ENCODE measurements at regions not wholly inside any gene's neighbourhood (a gene's known extent, or its start where the extent isn't known, plus 50 kb on each side); places are given as distances from the start of the nearest gene placed in this dataset.

- ChIA-PET POLR2A (no interaction called here), CTCF (interaction anchor here (0.7 to 11.1 kb wide), 8 partner anchors 9 to 852 kb away, joined by 3 to 71 read pairs (median 4); partner anchors contain the start of gene GPHN)
- no peaks in the 10 kb centered on the region for H3K36me3 ChIP-seq (ENCODE audit: control insufficient read depth in 4 of 4, insufficient read depth in 4 of 4, low read length in 3 of 4)
- no peaks in the 10 kb centered on the region for H3K27me3 ChIP-seq (replicated peaks in 2 of 5; ENCODE audit: control insufficient read depth in 4 of 5, insufficient read depth in 5 of 5, low read length in 4 of 5)
- H3K9me3 ChIP-seq (ENCODE audit: control extremely low read depth in 1 of 5, control insufficient read depth in 4 of 5, insufficient read depth in 2 of 5, low read depth in 1 of 5, low read length in 4 of 5), result peaks cover 0 to 3% (median 0%) of the 10 kb centered on the region in 5 experiments
- H3K27ac ChIP-seq (ENCODE audit: insufficient read depth in 1 of 2, low read depth in 1 of 2, low read length in 2 of 2, poor library complexity in 1 of 2, severe bottlenecking in 2 of 2), result no peak overlapping the region
- no peak for DNase-seq
- 95% methylated on average over 3 of the region's 3 CpGs for WGBS (ENCODE audit: insufficient coverage)
- no peak overlapping the region for H3K4me3 ChIP-seq (ENCODE audit: control insufficient read depth in 1 of 7, extremely low read depth in 1 of 7, insufficient read depth in 4 of 7, low read depth in 2 of 7, low read length in 6 of 7)
- peaks cover 0 to 7% (median 3%) of the 10 kb centered on the region in 4 experiments for H3K4me1 ChIP-seq (ENCODE audit: control extremely low read depth in 1 of 4, control insufficient read depth in 4 of 4, insufficient read depth in 4 of 4, low read length in 3 of 4)
These were observed 82.1 kb upstream of the CCDC196 start for GRCh38 chr14:66404051-66404545.

GRCh38 chr14:66405158-66405557 lies 81.0 kb upstream of the CCDC196 start:
- POLR2A ChIA-PET, result no interaction called here
- Histone ChIP-seq H3K4me3 (ENCODE audit: control insufficient read depth in 1 of 7, extremely low read depth in 1 of 7, insufficient read depth in 4 of 7, low read depth in 2 of 7, low read length in 6 of 7) (no peak overlapping the region), H3K27ac (ENCODE audit: insufficient read depth in 1 of 2, low read depth in 1 of 2, low read length in 2 of 2, poor library complexity in 1 of 2, severe bottlenecking in 2 of 2) (no peak overlapping the region), H3K4me1 (ENCODE audit: control extremely low read depth in 1 of 4, control insufficient read depth in 4 of 4, insufficient read depth in 4 of 4, low read length in 3 of 4) (peaks cover 0 to 7% (median 3%) of the 10 kb centered on the region in 4 experiments), H3K36me3 (ENCODE audit: control insufficient read depth in 4 of 4, insufficient read depth in 4 of 4, low read length in 3 of 4) (no peaks in the 10 kb centered on the region), H3K27me3 (replicated peaks in 2 of 5; ENCODE audit: control insufficient read depth in 4 of 5, insufficient read depth in 5 of 5, low read length in 4 of 5) (no peaks in the 10 kb centered on the region), H3K9me3 (ENCODE audit: control extremely low read depth in 1 of 5, control insufficient read depth in 4 of 5, insufficient read depth in 2 of 5, low read depth in 1 of 5, low read length in 4 of 5) (peaks cover 0 to 3% (median 0%) of the 10 kb centered on the region in 5 experiments)
- CTCF ChIA-PET, result interaction anchor here (2.6 to 11.1 kb wide), 2 partner anchors 10 to 48 kb away, joined by 12 to 71 read pairs; no protein-coding TSS in a partner anchor
- peak; percentile 7 to 61 (median 50) for DNase-seq
- WGBS (ENCODE audit: insufficient coverage), result 100% methylated on average over 1 of the region's 1 CpG

GRCh38 chr14:66413901-66414300 lies 72.3 kb upstream of the CCDC196 start:
- ChIA-PET CTCF (interaction anchor here (0.8 to 1.1 kb wide), 2 partner anchors 11 to 19 kb away, joined by 3 to 4 read pairs; no protein-coding TSS in a partner anchor), POLR2A (no interaction called here)

GRCh38 chr14:66414511-66414910 lies 71.7 kb upstream of the CCDC196 start:
- H3K27me3 ChIP-seq (replicated peaks in 2 of 5; ENCODE audit: control insufficient read depth in 4 of 5, insufficient read depth in 5 of 5, low read length in 4 of 5), result no peaks in the 10 kb centered on the region
- H3K4me1 ChIP-seq (ENCODE audit: control extremely low read depth in 1 of 4, control insufficient read depth in 4 of 4, insufficient read depth in 4 of 4, low read length in 3 of 4), result no peaks in the 10 kb centered on the region
- peaks cover 0 to 8% (median 0%) of the 10 kb centered on the region in 5 experiments for H3K9me3 ChIP-seq (ENCODE audit: control extremely low read depth in 1 of 5, control insufficient read depth in 4 of 5, insufficient read depth in 2 of 5, low read depth in 1 of 5, low read length in 4 of 5)
- H3K36me3 ChIP-seq (ENCODE audit: control insufficient read depth in 4 of 4, insufficient read depth in 4 of 4, low read length in 3 of 4), result peaks cover 0 to 2% (median 0%) of the 10 kb centered on the region in 4 experiments
- no peak overlapping the region for H3K27ac ChIP-seq (ENCODE audit: insufficient read depth in 1 of 2, low read depth in 1 of 2, low read length in 2 of 2, poor library complexity in 1 of 2, severe bottlenecking in 2 of 2)
- no peak for DNase-seq
- ChIA-PET POLR2A (no interaction called here), CTCF (interaction anchor here (0.8 to 1.1 kb wide), 2 partner anchors 11 to 19 kb away, joined by 3 to 4 read pairs; no protein-coding TSS in a partner anchor)
- H3K4me3 ChIP-seq (ENCODE audit: control insufficient read depth in 1 of 7, extremely low read depth in 1 of 7, insufficient read depth in 4 of 7, low read depth in 2 of 7, low read length in 6 of 7), result no peak overlapping the region
- WGBS (ENCODE audit: insufficient coverage), result no CpG with 5 or more reads among the region's 1 CpG

More at GRCh38 chr14:66413901-66414300, 72.3 kb upstream of the CCDC196 start:
- Histone ChIP-seq H3K9me3 (ENCODE audit: control extremely low read depth in 1 of 5, control insufficient read depth in 4 of 5, insufficient read depth in 2 of 5, low read depth in 1 of 5, low read length in 4 of 5) (peaks cover 0 to 10% (median 0%) of the 10 kb centered on the region in 5 experiments), H3K4me3 (ENCODE audit: control insufficient read depth in 1 of 7, extremely low read depth in 1 of 7, insufficient read depth in 4 of 7, low read depth in 2 of 7, low read length in 6 of 7) (no peak overlapping the region), H3K27me3 (replicated peaks in 2 of 5; ENCODE audit: control insufficient read depth in 4 of 5, insufficient read depth in 5 of 5, low read length in 4 of 5) (no peaks in the 10 kb centered on the region), H3K4me1 (ENCODE audit: control extremely low read depth in 1 of 4, control insufficient read depth in 4 of 4, insufficient read depth in 4 of 4, low read length in 3 of 4) (no peaks in the 10 kb centered on the region), H3K36me3 (ENCODE audit: control insufficient read depth in 4 of 4, insufficient read depth in 4 of 4, low read length in 3 of 4) (peaks cover 0 to 2% (median 0%) of the 10 kb centered on the region in 4 experiments), H3K27ac (ENCODE audit: insufficient read depth in 1 of 2, low read depth in 1 of 2, low read length in 2 of 2, poor library complexity in 1 of 2, severe bottlenecking in 2 of 2) (no peak overlapping the region)
- no peak for DNase-seq

GRCh38 chr14:66420251-66421006 lies 65.7 kb upstream of the CCDC196 start:
- WGBS (ENCODE audit: insufficient coverage), result 100% methylated on average over 1 of the region's 2 CpGs

GRCh38 chr14:66421990-66422946 lies 63.9 kb upstream of the CCDC196 start:
- ChIA-PET CTCF (no interaction called here), POLR2A (no interaction called here)
- Histone ChIP-seq H3K27ac (ENCODE audit: insufficient read depth in 1 of 2, low read depth in 1 of 2, low read length in 2 of 2, poor library complexity in 1 of 2, severe bottlenecking in 2 of 2) (no peak overlapping the region), H3K9me3 (ENCODE audit: control extremely low read depth in 1 of 5, control insufficient read depth in 4 of 5, insufficient read depth in 2 of 5, low read depth in 1 of 5, low read length in 4 of 5) (no peaks in the 10 kb centered on the region), H3K36me3 (ENCODE audit: control insufficient read depth in 4 of 4, insufficient read depth in 4 of 4, low read length in 3 of 4) (no peaks in the 10 kb centered on the region), H3K4me3 (ENCODE audit: control insufficient read depth in 1 of 7, extremely low read depth in 1 of 7, insufficient read depth in 4 of 7, low read depth in 2 of 7, low read length in 6 of 7) (no peak overlapping the region), H3K4me1 (ENCODE audit: control extremely low read depth in 1 of 4, control insufficient read depth in 4 of 4, insufficient read depth in 4 of 4, low read length in 3 of 4) (no peaks in the 10 kb centered on the region), H3K27me3 (replicated peaks in 2 of 5; ENCODE audit: control insufficient read depth in 4 of 5, insufficient read depth in 5 of 5, low read length in 4 of 5) (no peaks in the 10 kb centered on the region)
- 93% methylated on average over 5 of the region's 6 CpGs for WGBS (ENCODE audit: insufficient coverage)
- DNase-seq, result no peak

More at GRCh38 chr14:66420251-66421006, 65.7 kb upstream of the CCDC196 start:
- DNase-seq, result no peak
- CTCF ChIA-PET, result interaction anchor here (1.9 kb wide), 1 partner anchor 19 kb away, joined by 4 read pairs; no protein-coding TSS in a partner anchor
- Histone ChIP-seq H3K27ac (ENCODE audit: insufficient read depth in 1 of 2, low read depth in 1 of 2, low read length in 2 of 2, poor library complexity in 1 of 2, severe bottlenecking in 2 of 2) (no peak overlapping the region), H3K36me3 (ENCODE audit: control insufficient read depth in 4 of 4, insufficient read depth in 4 of 4, low read length in 3 of 4) (no peaks in the 10 kb centered on the region), H3K27me3 (replicated peaks in 2 of 5; ENCODE audit: control insufficient read depth in 4 of 5, insufficient read depth in 5 of 5, low read length in 4 of 5) (no peaks in the 10 kb centered on the region), H3K4me1 (ENCODE audit: control extremely low read depth in 1 of 4, control insufficient read depth in 4 of 4, insufficient read depth in 4 of 4, low read length in 3 of 4) (no peaks in the 10 kb centered on the region), H3K9me3 (ENCODE audit: control extremely low read depth in 1 of 5, control insufficient read depth in 4 of 5, insufficient read depth in 2 of 5, low read depth in 1 of 5, low read length in 4 of 5) (peaks cover 0 to 8% (median 0%) of the 10 kb centered on the region in 5 experiments), H3K4me3 (ENCODE audit: control insufficient read depth in 1 of 7, extremely low read depth in 1 of 7, insufficient read depth in 4 of 7, low read depth in 2 of 7, low read length in 6 of 7) (no peak overlapping the region)
- POLR2A ChIA-PET, result no interaction called here

All from common myeloid progenitor, CD34-positive (primary cell).